ENCODE measurements at regions not wholly inside any gene's neighbourhood (a gene's known extent, or its start where the extent isn't known, plus 50 kb on each side); places are given as distances from the start of the nearest gene placed in this dataset.

DNA sequence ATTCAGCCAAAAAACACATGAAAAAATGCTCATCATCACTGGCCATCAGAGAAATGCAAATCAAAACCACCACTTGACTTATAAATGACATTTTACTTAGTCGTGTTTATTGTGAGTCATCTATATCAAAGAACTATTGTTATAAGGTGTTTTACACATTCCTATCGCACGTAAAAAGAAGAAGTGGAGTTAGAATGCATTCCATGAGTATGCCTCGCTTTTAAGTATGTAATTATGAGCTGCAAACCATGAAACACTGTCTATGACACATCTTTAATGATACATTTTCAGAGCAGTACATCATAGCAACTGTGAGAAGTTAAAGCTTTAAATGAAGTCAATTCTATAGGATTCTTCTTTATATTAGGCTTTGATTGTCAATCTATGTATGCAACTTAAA, 614.3 kb upstream of the ADAMTS5 start:
- TF ChIP-seq, protein P1, sequence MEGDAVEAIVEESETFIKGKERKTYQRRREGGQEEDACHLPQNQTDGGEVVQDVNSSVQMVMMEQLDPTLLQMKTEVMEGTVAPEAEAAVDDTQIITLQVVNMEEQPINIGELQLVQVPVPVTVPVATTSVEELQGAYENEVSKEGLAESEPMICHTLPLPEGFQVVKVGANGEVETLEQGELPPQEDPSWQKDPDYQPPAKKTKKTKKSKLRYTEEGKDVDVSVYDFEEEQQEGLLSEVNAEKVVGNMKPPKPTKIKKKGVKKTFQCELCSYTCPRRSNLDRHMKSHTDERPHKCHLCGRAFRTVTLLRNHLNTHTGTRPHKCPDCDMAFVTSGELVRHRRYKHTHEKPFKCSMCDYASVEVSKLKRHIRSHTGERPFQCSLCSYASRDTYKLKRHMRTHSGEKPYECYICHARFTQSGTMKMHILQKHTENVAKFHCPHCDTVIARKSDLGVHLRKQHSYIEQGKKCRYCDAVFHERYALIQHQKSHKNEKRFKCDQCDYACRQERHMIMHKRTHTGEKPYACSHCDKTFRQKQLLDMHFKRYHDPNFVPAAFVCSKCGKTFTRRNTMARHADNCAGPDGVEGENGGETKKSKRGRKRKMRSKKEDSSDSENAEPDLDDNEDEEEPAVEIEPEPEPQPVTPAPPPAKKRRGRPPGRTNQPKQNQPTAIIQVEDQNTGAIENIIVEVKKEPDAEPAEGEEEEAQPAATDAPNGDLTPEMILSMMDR (conservative IDR thresholded peaks at IDR 0.05; ENCODE audit: low read depth) = no peak
- CTCF ChIA-PET = no interaction called here
- peak; percentile 25 for DNase-seq (ENCODE audit: low spot score)
- no peak overlapping the region for H3K27ac ChIP-seq
- POLR2A ChIA-PET (ENCODE audit: low non-redundant PET) = no interaction called here

GRCh38 chr21:27580276-27580675, 613.4 kb upstream of the ADAMTS5 start:
- DNase-seq (ENCODE audit: low spot score) = no peak
- ChIA-PET POLR2A (ENCODE audit: low non-redundant PET) (no interaction called here), CTCF (no interaction called here)
- H3K27ac ChIP-seq = no peak overlapping the region
- TF ChIP-seq, protein P1 (conservative IDR thresholded peaks at IDR 0.05; ENCODE audit: low read depth) = no peak

DNA sequence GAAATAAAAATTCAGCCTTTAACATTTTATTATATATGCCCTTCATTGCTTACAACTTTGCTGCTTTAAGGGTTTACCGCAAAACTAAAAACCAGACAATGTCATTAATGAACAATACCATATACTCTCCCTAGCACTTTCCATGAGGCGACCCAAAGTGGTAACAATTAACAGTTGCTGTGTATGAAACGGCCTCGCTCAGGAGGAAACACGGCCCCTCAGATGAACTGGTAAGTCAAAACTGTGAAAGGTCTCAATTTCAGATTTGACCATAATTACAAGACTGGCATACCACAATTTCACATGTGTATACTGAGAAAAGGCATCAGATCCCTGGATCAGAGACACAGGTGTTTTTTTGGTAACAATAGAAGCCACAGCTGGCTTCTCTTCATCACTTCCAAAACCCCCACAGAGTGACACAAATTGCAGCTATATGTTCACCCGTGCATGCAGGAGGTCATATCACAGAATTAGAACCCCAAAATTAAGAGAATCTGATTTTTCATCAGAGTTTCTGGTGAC, 611.9 kb upstream of the ADAMTS5 start:
- TF ChIP-seq, protein P1 (conservative IDR thresholded peaks at IDR 0.05; ENCODE audit: low read depth) = no peak
- no peak for DNase-seq (ENCODE audit: low spot score)
- ChIA-PET CTCF (no interaction called here), POLR2A (ENCODE audit: low non-redundant PET) (no interaction called here)
- H3K27ac ChIP-seq = no peak overlapping the region

GRCh38 chr21:27572696-27573095, 605.8 kb upstream of the ADAMTS5 start:
- CTCF ChIA-PET = interaction anchor here (0.7 kb wide), 1 partner anchor 1408 kb away, joined by 3 read pairs; no protein-coding TSS in a partner anchor
- POLR2A ChIA-PET (ENCODE audit: low non-redundant PET) = no interaction called here
- no peak overlapping the region for H3K27ac ChIP-seq
- DNase-seq (ENCODE audit: low spot score) = no peak
- TF ChIP-seq, protein P1 (conservative IDR thresholded peaks at IDR 0.05; ENCODE audit: low read depth) = no peak

DNA sequence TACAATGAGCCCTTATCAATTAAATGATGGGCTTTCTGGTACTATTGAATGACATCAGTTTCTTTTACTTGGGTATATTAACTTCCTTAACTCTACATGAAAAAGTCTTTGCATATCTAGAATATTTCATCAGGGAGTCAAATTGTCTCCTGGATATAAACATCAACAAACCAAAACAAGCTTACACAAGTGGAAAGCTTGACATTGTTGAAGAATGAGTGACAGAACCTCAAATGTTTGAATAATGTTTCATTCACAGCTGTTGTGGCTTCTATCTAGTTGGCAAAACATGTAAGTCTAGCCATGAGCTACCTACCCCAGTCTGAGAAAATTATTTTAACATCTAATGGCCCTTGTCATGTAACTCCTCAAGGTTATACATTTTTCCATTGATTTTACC, 604.8 kb upstream of the ADAMTS5 start:
- H3K27ac ChIP-seq = no peak overlapping the region
- peak; percentile 5 for DNase-seq (ENCODE audit: low spot score)

DNA sequence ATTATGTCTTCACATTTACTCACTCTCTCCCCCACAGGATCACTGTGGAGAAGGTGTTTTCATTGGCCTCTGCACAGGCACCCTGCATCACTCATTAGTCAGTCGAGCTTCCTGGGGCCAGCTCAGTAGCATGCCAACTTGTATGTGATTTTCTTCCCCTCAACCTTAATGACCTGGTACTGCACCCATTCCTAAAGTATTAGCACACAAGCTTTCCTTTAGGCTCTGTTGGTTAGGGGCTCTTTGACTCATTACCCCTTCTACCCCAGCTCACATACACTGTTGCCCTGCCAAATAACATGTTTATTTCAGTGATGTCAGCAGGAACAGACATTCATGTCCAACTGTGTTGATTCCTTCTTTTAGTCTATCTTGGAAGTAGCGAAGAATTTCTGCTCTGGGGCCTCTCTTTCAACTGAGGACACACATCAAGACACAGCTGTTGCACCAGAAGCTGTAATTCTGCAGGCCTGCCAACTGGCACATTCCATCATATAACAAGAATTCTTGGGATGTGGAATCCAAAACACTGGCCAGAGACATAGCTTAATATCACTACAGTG, 603.5 kb upstream of the ADAMTS5 start:
- TF ChIP-seq, protein P1 (conservative IDR thresholded peaks at IDR 0.05; ENCODE audit: low read depth) = no peak

More for the DNA sequence above, 604.8 kb upstream of the ADAMTS5 start:
- CTCF ChIA-PET = no interaction called here
- TF ChIP-seq, protein P1 (conservative IDR thresholded peaks at IDR 0.05; ENCODE audit: low read depth) = no peak
- POLR2A ChIA-PET (ENCODE audit: low non-redundant PET) = no interaction called here

More for the DNA sequence above, 603.5 kb upstream of the ADAMTS5 start:
- CTCF ChIA-PET = no interaction called here
- POLR2A ChIA-PET (ENCODE audit: low non-redundant PET) = no interaction called here
- H3K27ac ChIP-seq = no peak overlapping the region
- DNase-seq (ENCODE audit: low spot score) = peak; percentile 8

Data from RWPE1 (cell line).